GM12878 (cell line): ENCODE measurements at regions not wholly inside any gene's neighbourhood (a gene's known extent, or its start where the extent isn't known, plus 50 kb on each side); places are given as distances from the start of the nearest gene placed in this dataset.

ENCODE experiments used
- ATAC-seq: fragments of 200-7000 bp; cut with Tn5 transposase; 3 replicates; pipeline ENCODE4 v1.9.1; 2020; ENCODE audit warnings: mild to moderate bottlenecking, moderate library complexity
- BruUV-seq: library from RNA; stranded (reverse); fragments of 400-500 nt; replicated peaks from 2 replicates; lab custom pipeline; 2021; lab: Mats Ljungman, UMichigan
- CTCF ChIA-PET: fragments of 300-600 bp; sonication (Branson Sonifier 250); formaldehyde crosslinking; extraction: SDS; loops from one replicate; lab custom pipeline; 2021; ENCODE audit warnings: inconsistent platforms; lab: Yijun Ruan, JAX
- POLR2A ChIA-PET: fragments of 350-600 bp; formaldehyde crosslinking; extraction: SDS; loops from one replicate; lab custom pipeline; 2021; ENCODE audit warnings: inconsistent platforms; lab: Charles Lee
- RAD21 ChIA-PET: fragments of 300-600 bp; sonication (Branson Sonifier 250); formaldehyde crosslinking; loops from one replicate; lab custom pipeline; 2023; ENCODE audit warnings: antibody characterized with exemption; ENCODE audit not compliant: unreplicated experiment; lab: Charles Lee
- SMC1A ChIA-PET: fragments of 300-600 bp; sonication (Branson Sonifier 250); formaldehyde crosslinking; loops from one replicate; lab custom pipeline; 2023; ENCODE audit not compliant: unreplicated experiment, uncharacterized antibody; lab: Charles Lee
- DNase-seq: peaks from one replicate; pipeline ENCODE4 v3.0.0-alpha.2; 2011; ENCODE audit warnings: low read depth, low spot score
- FAIRE-seq: peaks from 3 replicates; lab custom pipeline; 2011; peaks lifted over from hg19 to GRCh38; lab: Jason Lieb, UNC
- H2AFZ ChIP-seq: 2 replicates; pipeline ENCODE4 v1.6.0; 2011; ENCODE audit warnings: low read depth, low read length, control low read depth; ENCODE audit not compliant: control insufficient read depth
- H3K27ac ChIP-seq: 2 replicates; pipeline ENCODE4 v1.5.1; 2011; ENCODE audit warnings: control low read depth; ENCODE audit not compliant: control insufficient read depth, insufficient read depth
- H3K27me3 ChIP-seq, 2 experiments: replicated peaks in 1 of 2; 2 replicates each; pipeline versions ENCODE4 v1.6.0 to v1.6.1; 2011; ENCODE audit warnings: low read length in 1 of 2; ENCODE audit not compliant: control insufficient read depth in 2 of 2, insufficient read depth in 2 of 2
- H3K36me3 ChIP-seq, 2 experiments: 2 replicates each; pipeline ENCODE4 v1.5.1; 2011; ENCODE audit warnings: low read length in 1 of 2; ENCODE audit not compliant: control insufficient read depth in 2 of 2, insufficient read depth in 2 of 2
- H3K4me1 ChIP-seq: 2 replicates; pipeline ENCODE4 v1.6.1; 2011; ENCODE audit warnings: mild to moderate bottlenecking, low read length, moderate library complexity, mixed read lengths; ENCODE audit not compliant: control insufficient read depth, insufficient read depth
- H3K4me2 ChIP-seq: 2 replicates; pipeline ENCODE4 v1.6.0; 2011; ENCODE audit warnings: control low read depth; ENCODE audit not compliant: control insufficient read depth, insufficient read depth
- H3K4me3 ChIP-seq: fragments of 200-600 bp; sonication (generic); 2 replicates; pipeline ENCODE4 v1.5.1; 2016
- H3K79me2 ChIP-seq: 2 replicates; pipeline ENCODE4 v1.6.0; 2011; ENCODE audit warnings: low read length; ENCODE audit not compliant: control insufficient read depth, insufficient read depth
- H3K9ac ChIP-seq: 2 replicates; pipeline ENCODE4 v1.8.0; 2011; ENCODE audit warnings: low read length, control low read depth, mixed read lengths; ENCODE audit not compliant: control insufficient read depth, insufficient read depth
- H3K9me3 ChIP-seq: replicated peaks from 3 replicates; pipeline ENCODE4 v1.5.1; 2011; ENCODE audit warnings: mild to moderate bottlenecking, low read length; ENCODE audit not compliant: control insufficient read depth, insufficient read depth
- H4K20me1 ChIP-seq: 2 replicates; pipeline ENCODE4 v1.6.0; 2011; ENCODE audit not compliant: control insufficient read depth, insufficient read depth
- BCLAF1 ChIP-seq: fragments of 450-650 bp; IDR thresholded peaks from 2 replicates; pipeline ENCODE4 v1.6.1; 2017; ENCODE audit warnings: antibody characterized with exemption, mild to moderate bottlenecking, moderate library complexity
- CHD2 ChIP-seq: IDR thresholded peaks from 2 replicates; pipeline ENCODE4 v1.6.1; 2011; ENCODE audit warnings: low read depth, low read length, improper control_type of control experiment, borderline replicate concordance
- EED ChIP-seq: sonication (generic); IDR thresholded peaks from 2 replicates; pipeline ENCODE4 v1.6.1; 2016; ENCODE audit warnings: antibody characterized with exemption, low read depth
- JUND ChIP-seq: IDR thresholded peaks from 2 replicates; pipeline ENCODE4 v1.6.1; 2012; ENCODE audit warnings: low read depth, mild to moderate bottlenecking, low read length, improper control_type of control experiment, moderate library complexity
- KAT2A ChIP-seq: conservative IDR thresholded peaks from 2 replicates; pipeline ENCODE4 v1.6.1; 2011; ENCODE audit warnings: low read depth, low read length; ENCODE audit not compliant: control insufficient read depth
- LARP7 ChIP-seq: fragments of 450-650 bp; IDR thresholded peaks from 2 replicates; pipeline ENCODE4 v1.6.1; 2017; ENCODE audit warnings: mild to moderate bottlenecking
- POLR2AphosphoS5 ChIP-seq: IDR thresholded peaks from 2 replicates; pipeline ENCODE4 v1.6.1; 2011; ENCODE audit warnings: mild to moderate bottlenecking, low read length, inconsistent platforms
- SUZ12 ChIP-seq: fragments of 200-600 bp; sonication (generic); IDR thresholded peaks from one replicate; pipeline ENCODE4 v1.6.1; 2018; ENCODE audit warnings: antibody characterized with exemption, mild to moderate bottlenecking; ENCODE audit not compliant: unreplicated experiment
- WGBS: methylation state at CpG from one replicate; pipeline ENCODE4 v1.1.6; 2016; ENCODE audit warnings: low lambda C conversion rate; ENCODE audit not compliant: insufficient replicate concordance, insufficient coverage; ENCODE audit errors: missing lambda C conversion rate; 5-methylcytosine and 5-hydroxymethylcytosine counted together
- in situ Hi-C: fragments of 300-500 bp; cut with MboI; formaldehyde crosslinking; loops from 9 replicates; pipeline ENCODE4 v1.14.3; 2018; ENCODE audit warnings: mixed read lengths
- intact Hi-C: fragments of 100-400 bp; cut with micrococcal nuclease; formaldehyde crosslinking; loops from one replicate; pipeline ENCODE4 v1.14.2; 2022; ENCODE audit not compliant: unreplicated experiment

GRCh38 chr1:162942916-162943559 lies 82.1 kb upstream of the CCDC190 start (continued):
- TF ChIP-seq EED (no peak), SUZ12 (no peak), BCLAF1 (no peak), KAT2A (no peak), POLR2AphosphoS5 (no peak), JUND (no peak)

GRCh38 chr1:162941024-162941423 lies 80.0 kb upstream of the CCDC190 start:
- POLR2A ChIA-PET, result no interaction called here

More at GRCh38 chr1:162941024-162941423, 80.0 kb upstream of the CCDC190 start:
- H2AFZ ChIP-seq, result no peak overlapping the region
- SMC1A ChIA-PET, result no interaction called here
- H3K27me3 ChIP-seq, result peaks cover 0 to 6% of the 10 kb centered on the region in 2 experiments; a peak in 2 of 4 replicates
- no peak for FAIRE-seq
- no peaks in the 10 kb centered on the region for H3K4me1 ChIP-seq
- H3K4me2 ChIP-seq, result no peak overlapping the region
- no peaks in the 10 kb centered on the region for H3K79me2 ChIP-seq
- no peak for TF ChIP-seq LARP7
- TF ChIP-seq CHD2, result no peak
- TF ChIP-seq, all 136 proteins: peak for 0
- WGBS, result 20% methylated on average over 3 of the region's 3 CpGs
- Histone ChIP-seq H3K27ac (no peak overlapping the region), H3K36me3 (no peaks in the 10 kb centered on the region), H3K9ac (no peak overlapping the region), H3K9me3 (no peaks in the 10 kb centered on the region), H3K4me3 (no peak overlapping the region), H4K20me1 (no peaks in the 10 kb centered on the region)
- RAD21 ChIA-PET, result no interaction called here
- no peak for ATAC-seq
- DNase-seq, result no peak
- intact Hi-C loops (no loop called here), in situ Hi-C loops (no loop called here)
- no TSS peak for BruUV-seq
- CTCF ChIA-PET, result no interaction called here
